T-helper 22 cell (primary cell): ENCODE measurements at regions not wholly inside any gene's neighbourhood (a gene's known extent, or its start where the extent isn't known, plus 50 kb on each side); places are given as distances from the start of the nearest gene placed in this dataset.
"Not testable (repeated sequence)": the region's sequence is repeated elsewhere in the genome, so short reads cannot be mapped to it uniquely, and the experiment has no call there.

Experiments
- DNase-seq: peaks from one replicate; pipeline ENCODE4 v3.0.0-alpha.2; 2020; ENCODE audit warnings: low read depth

DNA sequence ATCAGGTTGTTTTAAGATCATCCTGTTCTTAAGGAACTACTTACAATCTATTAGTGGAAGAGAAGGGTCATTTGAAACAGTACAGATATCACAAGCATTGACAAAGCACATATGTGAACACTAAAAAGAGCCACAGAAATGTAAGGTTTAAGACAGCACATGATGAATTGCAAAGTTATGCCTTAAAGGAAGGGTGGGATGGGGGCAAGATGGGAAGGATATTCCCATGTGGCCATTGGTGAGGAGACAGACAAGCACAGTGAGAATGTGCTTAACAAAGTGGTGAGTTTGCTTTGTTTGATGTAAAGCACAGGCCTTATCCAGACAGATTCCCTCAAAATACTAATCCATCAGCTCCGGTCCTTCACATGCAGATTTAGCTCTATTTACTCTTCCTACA is 151.6 kb upstream of the IVNS1ABP start:
- DNase-seq = no peak

GRCh38 chr1:185467122-185467521 is 150.1 kb upstream of the IVNS1ABP start:
- DNase-seq = no peak

DNA sequence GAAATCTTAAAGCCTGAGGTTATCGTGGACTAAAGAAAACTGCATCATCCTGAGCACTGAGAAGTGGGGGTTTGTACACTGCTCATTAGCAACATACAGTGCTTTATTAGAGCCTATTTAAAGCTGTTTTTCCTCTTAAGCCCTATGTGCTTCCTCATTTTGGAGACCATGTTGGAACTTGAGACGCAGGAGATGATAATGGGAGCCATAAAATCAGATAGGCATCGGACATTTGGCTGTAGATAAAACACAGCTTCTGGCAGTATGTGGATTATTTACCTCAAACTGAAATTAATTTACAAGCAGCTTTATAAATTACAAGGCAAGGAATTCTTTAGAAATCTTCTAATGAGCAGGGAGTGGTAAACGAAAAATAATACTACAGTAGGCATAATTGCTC is 147.7 kb upstream of the IVNS1ABP start:
- no peak for DNase-seq

GRCh38 chr1:185463433-185463832 is 146.4 kb upstream of the IVNS1ABP start:
- no peak for DNase-seq

DNA sequence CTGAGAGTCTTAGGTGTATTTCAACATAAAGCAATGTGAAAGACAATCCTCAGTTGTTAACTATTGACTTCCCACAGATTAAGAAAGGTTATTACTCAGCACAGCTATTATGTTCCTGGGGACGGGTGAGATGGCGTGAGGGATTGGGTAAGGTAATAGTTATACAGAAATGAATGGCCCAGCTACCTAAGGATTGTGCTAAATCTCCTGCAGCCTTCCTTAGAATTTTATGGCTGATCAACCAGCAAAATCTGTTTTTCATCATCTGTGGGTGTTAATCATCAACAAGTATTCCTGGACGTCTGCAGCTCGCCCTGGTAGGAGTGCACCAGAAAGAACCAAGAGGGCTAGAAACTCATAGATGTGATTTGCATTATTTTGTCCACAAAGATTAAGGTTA is 146.0 kb upstream of the IVNS1ABP start:
- DNase-seq = no peak

DNA sequence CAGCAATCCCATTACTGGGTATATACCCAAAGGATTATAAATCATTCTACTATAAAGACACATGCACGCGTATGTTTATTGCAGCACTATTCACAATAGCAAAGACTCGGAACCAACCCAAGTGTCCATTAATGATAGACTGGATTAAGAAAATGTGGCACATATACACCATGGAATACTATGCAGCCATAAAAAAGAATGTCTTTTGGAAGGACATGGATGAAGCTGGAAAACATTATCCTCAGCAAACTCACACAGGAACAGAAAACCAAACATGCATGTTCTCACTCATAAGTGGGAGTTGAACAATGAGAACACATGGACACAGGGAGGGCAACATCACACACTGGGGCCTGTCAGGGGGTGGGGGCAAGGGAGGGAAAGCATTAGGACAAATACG is 143.7 kb upstream of the IVNS1ABP start:
- DNase-seq = not testable (repeated sequence)

DNA sequence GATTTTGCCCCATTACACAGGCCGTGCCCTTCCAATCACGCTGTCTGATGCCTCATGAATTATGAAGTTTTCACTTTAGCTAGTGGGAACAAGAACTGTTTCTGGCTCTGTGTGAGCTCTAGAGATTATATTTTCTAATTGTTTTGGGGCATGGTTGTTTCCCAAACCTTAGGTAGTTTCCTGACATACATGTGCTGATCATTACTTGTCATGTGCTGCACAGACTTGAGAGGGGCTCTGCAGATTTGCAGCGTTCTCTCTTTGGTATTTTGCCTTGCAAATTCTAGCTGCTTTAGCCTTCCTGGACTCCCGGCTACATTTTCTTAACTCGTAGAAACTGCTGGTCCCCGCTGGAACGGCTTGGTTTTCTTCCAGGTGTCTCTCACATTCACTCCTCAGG is 142.1 kb upstream of the IVNS1ABP start:
- DNase-seq = no peak

- no peak for DNase-seq
Measured at GRCh38 chr1:185458670-185459069, 141.6 kb upstream of the IVNS1ABP start.

GRCh38 chr1:185453496-185454192 is 136.6 kb upstream of the IVNS1ABP start:
- no peak for DNase-seq

DNA sequence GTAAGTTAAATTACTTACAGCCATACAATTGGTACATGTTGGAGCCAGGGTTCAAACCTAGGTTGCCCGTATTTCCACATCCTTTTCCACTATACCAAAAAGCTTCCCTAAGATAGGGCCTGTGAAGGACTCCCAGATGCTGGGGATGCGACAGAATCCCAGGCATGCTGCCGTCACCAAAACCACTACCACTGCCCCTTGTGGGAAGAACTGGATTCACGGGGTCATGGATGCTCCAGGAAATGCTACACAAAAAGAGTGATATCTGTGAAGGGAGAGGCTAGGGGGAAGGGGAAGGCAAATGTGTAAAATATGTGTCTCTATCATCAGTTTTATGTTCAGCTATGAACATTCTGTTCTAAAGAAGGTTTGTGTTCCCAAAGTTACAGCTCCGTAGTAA is 133.9 kb upstream of the IVNS1ABP start:
- DNase-seq = no peak

DNA sequence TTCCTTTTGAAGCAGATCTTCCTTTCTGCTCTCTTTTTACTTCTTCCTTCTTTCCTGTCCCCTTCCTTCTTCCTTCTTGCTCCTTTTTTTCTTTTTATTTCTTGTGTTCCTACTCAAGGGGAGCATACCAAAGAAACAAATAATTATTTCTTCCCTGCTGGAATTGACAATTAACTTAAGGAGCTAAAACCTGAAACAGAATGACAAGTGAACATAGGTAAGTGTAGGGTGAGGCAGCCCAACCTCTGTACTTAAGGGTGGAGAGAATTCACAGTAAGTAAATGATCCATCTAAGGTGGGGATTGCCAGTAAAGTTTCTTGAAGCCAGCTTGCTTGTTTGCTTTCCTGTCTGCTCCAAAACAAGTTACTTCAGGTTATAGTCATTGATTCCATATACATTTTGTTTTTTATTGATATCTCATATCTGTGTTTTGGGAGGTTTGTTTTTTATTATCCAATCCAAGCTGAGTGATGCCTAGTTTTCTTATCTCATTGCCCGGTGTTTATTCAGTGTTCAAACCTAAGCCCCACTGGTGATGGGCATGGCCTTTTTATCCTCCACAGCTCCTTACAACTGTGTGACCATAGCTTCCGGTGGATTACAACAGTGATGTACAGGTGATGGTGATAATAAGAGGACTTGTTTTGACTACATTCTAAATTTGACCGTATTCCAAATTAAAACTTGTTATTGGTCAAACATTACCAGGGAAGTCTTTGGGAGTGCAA is 133.2 kb upstream of the IVNS1ABP start:
- DNase-seq = no peak

- no peak for DNase-seq
Measured at GRCh38 chr1:185449378-185450059, 132.5 kb upstream of the IVNS1ABP start.

DNA sequence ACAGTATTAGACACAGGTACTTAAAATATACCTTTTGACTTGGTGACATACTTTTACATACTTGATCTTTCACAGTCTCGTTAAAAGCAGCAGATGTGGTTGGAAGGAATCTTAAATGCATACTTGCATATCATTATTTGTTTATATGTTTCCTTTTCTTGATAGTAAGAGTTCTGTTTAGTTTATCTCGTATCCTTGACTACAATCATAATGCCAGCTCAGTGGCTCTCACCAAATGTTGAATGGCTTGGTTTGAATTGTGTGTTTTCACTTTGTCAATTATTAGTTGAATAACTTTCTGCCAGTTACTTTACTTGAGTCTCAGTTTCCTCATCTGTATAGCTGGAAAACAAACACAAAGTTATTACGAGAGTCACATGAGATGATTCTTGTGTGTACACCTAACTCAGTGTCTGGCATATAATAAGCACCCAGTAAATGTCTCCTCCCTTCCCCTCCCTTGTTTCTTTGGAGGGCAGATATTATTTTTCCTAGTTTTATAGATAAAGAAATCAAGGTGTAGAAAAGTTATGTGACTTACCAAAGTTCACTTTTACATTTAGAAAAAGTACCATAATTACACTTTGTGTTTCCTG is 131.6 kb upstream of the IVNS1ABP start:
- no peak for DNase-seq

DNA sequence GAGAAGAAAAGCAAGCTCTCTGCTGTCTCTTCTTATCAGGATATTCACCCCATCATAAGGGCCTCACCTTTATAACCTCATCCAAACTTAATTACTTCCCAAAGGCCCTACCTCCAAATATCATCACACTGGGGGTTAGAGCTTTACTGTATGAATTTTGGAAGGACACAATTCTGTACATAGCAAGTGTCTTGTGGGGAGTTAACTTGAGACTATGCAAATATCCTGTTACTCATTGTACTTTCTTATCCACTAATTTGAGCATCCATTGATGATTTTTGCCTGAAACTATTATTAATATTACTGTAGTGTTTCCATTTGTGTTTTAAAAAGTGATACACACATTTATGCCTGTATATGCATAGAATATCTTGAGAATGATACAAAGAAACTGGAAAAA is 129.1 kb upstream of the IVNS1ABP start:
- DNase-seq = no peak

DNA sequence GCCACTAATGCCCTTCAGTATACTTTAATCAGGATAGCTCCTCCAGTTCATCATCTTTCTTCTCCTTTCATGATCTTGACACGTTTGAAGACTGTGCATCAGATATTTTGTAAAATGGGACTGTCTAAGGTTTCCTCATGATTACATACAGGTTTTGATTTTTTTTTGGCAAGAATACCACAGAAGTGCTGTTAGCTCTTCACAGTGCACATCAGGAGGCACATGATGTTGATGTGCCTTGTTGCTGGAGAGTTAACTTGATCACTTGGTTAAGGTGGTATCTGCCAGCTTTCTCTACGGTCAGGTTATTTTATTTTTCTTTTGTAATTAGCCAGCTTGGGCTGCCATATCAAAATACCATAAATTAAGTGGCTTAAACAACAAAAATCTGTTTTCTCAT is 128.6 kb upstream of the IVNS1ABP start:
- DNase-seq = no peak

- no peak for DNase-seq
Measured at GRCh38 chr1:185444676-185445075, 127.6 kb upstream of the IVNS1ABP start.

GRCh38 chr1:185442050-185442449 is 125.0 kb upstream of the IVNS1ABP start:
- DNase-seq = no peak

DNA sequence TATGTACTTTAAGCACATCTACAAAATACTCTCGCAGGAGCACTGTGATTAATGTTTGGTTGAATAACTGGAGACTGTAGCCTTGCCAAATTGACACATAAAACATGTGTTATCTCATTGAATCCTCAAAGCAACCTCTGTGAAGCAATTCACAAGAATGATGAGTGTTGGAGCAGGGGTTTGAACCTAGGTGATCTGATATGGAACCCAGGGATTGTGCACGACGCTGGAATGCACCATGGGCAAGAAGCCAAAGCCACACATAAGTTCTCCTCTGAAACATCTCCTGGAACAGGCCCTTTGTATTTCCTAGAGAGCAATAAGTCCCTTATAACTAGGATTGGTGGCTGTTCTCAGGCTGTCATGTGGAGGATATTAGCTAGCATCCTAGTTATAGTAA is 124.6 kb upstream of the IVNS1ABP start:
- DNase-seq = no peak

GRCh38 chr1:185440877-185441276 is 123.8 kb upstream of the IVNS1ABP start:
- no peak for DNase-seq

DNA sequence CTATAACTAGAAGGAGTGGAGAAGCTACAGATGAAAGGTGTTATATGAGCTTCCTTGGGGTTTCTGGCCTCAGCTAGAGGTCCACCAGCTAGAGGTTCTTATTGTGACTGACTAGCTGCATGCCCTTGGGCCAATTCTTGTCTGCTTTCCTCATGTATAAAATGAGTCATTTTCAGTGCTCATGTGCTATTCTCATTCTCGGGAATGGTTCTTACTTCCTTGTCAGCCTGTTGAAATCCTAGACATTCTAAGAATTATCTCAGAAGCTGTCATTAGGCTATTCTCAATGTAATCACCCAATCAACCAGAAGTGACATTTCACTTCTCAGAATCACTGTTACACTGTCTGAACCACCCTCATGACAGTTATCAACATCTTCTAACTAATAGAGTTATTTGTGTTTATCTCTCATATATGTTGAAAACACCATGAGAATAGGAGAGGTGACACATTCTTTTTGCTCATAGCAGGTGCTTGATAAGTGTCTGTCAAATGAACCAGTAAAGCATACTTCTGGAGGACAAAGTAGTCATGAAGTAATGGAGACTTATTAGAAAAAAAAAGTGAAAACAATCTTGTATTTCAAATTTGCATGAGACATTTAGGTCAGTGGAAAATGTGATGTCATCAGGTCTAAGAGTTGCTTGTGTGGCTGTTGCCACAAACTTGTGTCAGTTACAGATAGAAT is 122.8 kb upstream of the IVNS1ABP start:
- no peak for DNase-seq

DNA sequence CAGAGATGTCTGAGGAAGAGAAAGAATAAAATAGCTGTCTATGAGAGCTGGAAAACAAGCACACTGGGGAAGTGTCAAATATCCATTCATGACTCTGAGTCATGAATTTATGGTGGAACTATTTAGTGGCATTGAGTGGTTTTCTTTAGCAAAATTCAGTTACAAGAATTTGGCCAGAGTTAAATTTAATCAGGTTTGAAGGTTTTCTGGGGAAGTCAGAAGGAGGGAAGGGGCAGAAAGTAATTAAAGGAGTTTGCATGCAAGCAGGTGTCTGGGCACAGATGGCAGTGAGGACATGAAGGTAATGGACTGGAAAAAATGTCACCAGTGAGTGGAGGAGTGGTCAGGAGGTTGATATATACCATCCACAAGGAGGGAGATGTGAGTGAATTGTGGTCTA is 121.9 kb upstream of the IVNS1ABP start:
- no peak for DNase-seq

- DNase-seq = no peak
Measured at GRCh38 chr1:185435696-185436379, 118.8 kb upstream of the IVNS1ABP start.
